T-helper 17 cell (primary cell): ENCODE measurements at regions not wholly inside any gene's neighbourhood (a gene's known extent, or its start where the extent isn't known, plus 50 kb on each side); places are given as distances from the start of the nearest gene placed in this dataset.

Experiments
- ATAC-seq: fragments of 150-1000 bp; cut with Tn5 transposase; 2 replicates; pipeline ENCODE4 v1.10.0; 2021; ENCODE audit warnings: mild to moderate bottlenecking, moderate library complexity
- DNase-seq, 3 donors: peaks; one replicate each; pipeline versions ENCODE4 v3.0.0 to v3.0.0-alpha.2; 2020 to 2021
- H3K9me3 ChIP-seq: one replicate; pipeline ENCODE4 v1.7.0; 2013; ENCODE audit warnings: low read length, mild to moderate bottlenecking; ENCODE audit not compliant: control insufficient read depth, poor library complexity, severe bottlenecking
- H3K27ac Mint-ChIP-seq: one replicate; pipeline ENCODE4 v1.8.0; 2022; ENCODE audit warnings: mild to moderate bottlenecking, moderate library complexity, mixed read lengths
- H3K27me3 Mint-ChIP-seq: one replicate; pipeline ENCODE4 v1.8.0; 2022; ENCODE audit warnings: mixed read lengths
- H3K36me3 Mint-ChIP-seq: one replicate; pipeline ENCODE4 v1.8.0; 2022; ENCODE audit warnings: low read depth, mixed read lengths
- H3K4me1 Mint-ChIP-seq: one replicate; pipeline ENCODE4 v1.8.0; 2022; ENCODE audit warnings: mild to moderate bottlenecking, mixed read lengths
- H3K4me3 Mint-ChIP-seq: one replicate; pipeline ENCODE4 v1.8.0; 2022; ENCODE audit warnings: mild to moderate bottlenecking, moderate library complexity, mixed read lengths

- ATAC-seq = peak; percentile 64
- Mint-ChIP-seq H3K27me3 (peaks cover 23% of the 10 kb centered on the region), H3K4me1 (no peaks in the 10 kb centered on the region), H3K36me3 (no peaks in the 10 kb centered on the region), H3K4me3 (no peak overlapping the region), H3K27ac (no peak overlapping the region)
- H3K9me3 ChIP-seq = no peaks in the 10 kb centered on the region
- peak; percentile 20 to 59 (median 36) for DNase-seq
Observed at GRCh38 chr16:85275533-85276249, 163.4 kb upstream of the CIBAR2 start.

GRCh38 chr16:85276258-85276657 is 164.0 kb upstream of the CIBAR2 start:
- Mint-ChIP-seq H3K4me1 (no peaks in the 10 kb centered on the region), H3K27ac (no peak overlapping the region), H3K36me3 (no peaks in the 10 kb centered on the region), H3K27me3 (peaks cover 17% of the 10 kb centered on the region), H3K4me3 (no peak overlapping the region)
- no peaks in the 10 kb centered on the region for H3K9me3 ChIP-seq
- DNase-seq (no peak), ATAC-seq (no peak)

- Mint-ChIP-seq H3K36me3 (no peaks in the 10 kb centered on the region), H3K27ac (no peak overlapping the region), H3K4me3 (no peak overlapping the region), H3K4me1 (no peaks in the 10 kb centered on the region), H3K27me3 (peaks cover 14% of the 10 kb centered on the region)
- DNase-seq (no peak), ATAC-seq (no peak)
- no peaks in the 10 kb centered on the region for H3K9me3 ChIP-seq
Observed at GRCh38 chr16:85276721-85277120, 164.4 kb upstream of the CIBAR2 start.

GRCh38 chr16:85278839-85279238 is 166.6 kb upstream of the CIBAR2 start:
- Mint-ChIP-seq H3K4me1 (no peaks in the 10 kb centered on the region), H3K36me3 (no peaks in the 10 kb centered on the region), H3K27ac (no peak overlapping the region)

GRCh38 chr16:85279402-85279801 is 167.1 kb upstream of the CIBAR2 start:
- Mint-ChIP-seq H3K27me3 (peaks cover under 1% of the 10 kb centered on the region), H3K4me1 (no peaks in the 10 kb centered on the region), H3K4me3 (no peak overlapping the region), H3K27ac (no peak overlapping the region), H3K36me3 (no peaks in the 10 kb centered on the region)
- ATAC-seq (no peak), DNase-seq (no peak)
- H3K9me3 ChIP-seq = no peaks in the 10 kb centered on the region

More at GRCh38 chr16:85278839-85279238, 166.6 kb upstream of the CIBAR2 start:
- ATAC-seq = no peak
- DNase-seq = no peak
- no peak overlapping the region for H3K4me3 Mint-ChIP-seq
- H3K9me3 ChIP-seq = no peaks in the 10 kb centered on the region
- H3K27me3 Mint-ChIP-seq = no peaks in the 10 kb centered on the region

- no peaks in the 10 kb centered on the region for H3K9me3 ChIP-seq
- ATAC-seq (no peak), DNase-seq (no peak)
- Mint-ChIP-seq H3K36me3 (no peaks in the 10 kb centered on the region), H3K4me3 (no peak overlapping the region), H3K4me1 (no peaks in the 10 kb centered on the region), H3K27me3 (peaks cover 5% of the 10 kb centered on the region), H3K27ac (no peak overlapping the region)
Observed at GRCh38 chr16:85279825-85280545, 167.7 kb upstream of the CIBAR2 start.

- no peaks in the 10 kb centered on the region for H3K4me1 Mint-ChIP-seq
- H3K9me3 ChIP-seq = no peaks in the 10 kb centered on the region
- H3K4me3 Mint-ChIP-seq = no peak overlapping the region
- ATAC-seq (no peak), DNase-seq (no peak)
- H3K27ac Mint-ChIP-seq = no peak overlapping the region
- H3K27me3 Mint-ChIP-seq = peaks cover 5% of the 10 kb centered on the region
- no peaks in the 10 kb centered on the region for H3K36me3 Mint-ChIP-seq
Observed at GRCh38 chr16:85281181-85281580, 168.9 kb upstream of the CIBAR2 start.

- DNase-seq (no peak), ATAC-seq (no peak)
- Mint-ChIP-seq H3K4me3 (no peak overlapping the region), H3K27me3 (peaks cover 5% of the 10 kb centered on the region), H3K4me1 (no peaks in the 10 kb centered on the region), H3K27ac (no peak overlapping the region), H3K36me3 (no peaks in the 10 kb centered on the region)
- no peaks in the 10 kb centered on the region for H3K9me3 ChIP-seq
Observed at GRCh38 chr16:85282842-85283241, 170.6 kb upstream of the CIBAR2 start.

- no peaks in the 10 kb centered on the region for H3K4me1 Mint-ChIP-seq
- DNase-seq (no peak), ATAC-seq (no peak)
- no peaks in the 10 kb centered on the region for H3K9me3 ChIP-seq
- no peak overlapping the region for H3K27ac Mint-ChIP-seq
- H3K4me3 Mint-ChIP-seq = no peak overlapping the region
- H3K27me3 Mint-ChIP-seq = peaks cover 5% of the 10 kb centered on the region
- H3K36me3 Mint-ChIP-seq = no peaks in the 10 kb centered on the region
Observed at GRCh38 chr16:85283305-85284050, 171.2 kb upstream of the CIBAR2 start.

- Mint-ChIP-seq H3K4me3 (no peak overlapping the region), H3K4me1 (no peaks in the 10 kb centered on the region), H3K36me3 (no peaks in the 10 kb centered on the region), H3K27ac (no peak overlapping the region), H3K27me3 (peaks cover 5% of the 10 kb centered on the region)
- DNase-seq (no peak), ATAC-seq (no peak)
- no peaks in the 10 kb centered on the region for H3K9me3 ChIP-seq
Observed at GRCh38 chr16:85284141-85284817, 172.0 kb upstream of the CIBAR2 start.

- Mint-ChIP-seq H3K27me3 (peaks cover 5% of the 10 kb centered on the region), H3K4me1 (no peaks in the 10 kb centered on the region), H3K36me3 (no peaks in the 10 kb centered on the region), H3K4me3 (no peak overlapping the region), H3K27ac (no peak overlapping the region)
- H3K9me3 ChIP-seq = no peaks in the 10 kb centered on the region
- ATAC-seq (no peak), DNase-seq (no peak)
Observed at GRCh38 chr16:85285681-85286065, 173.4 kb upstream of the CIBAR2 start.

GRCh38 chr16:85286066-85286831 is 174.0 kb upstream of the CIBAR2 start:
- no peaks in the 10 kb centered on the region for H3K9me3 ChIP-seq

More at GRCh38 chr16:85286066-85286831, 174.0 kb upstream of the CIBAR2 start:
- H3K27ac Mint-ChIP-seq = no peak overlapping the region
- no peaks in the 10 kb centered on the region for H3K4me1 Mint-ChIP-seq
- DNase-seq = no peak
- no peaks in the 10 kb centered on the region for H3K36me3 Mint-ChIP-seq
- no peak for ATAC-seq
- H3K27me3 Mint-ChIP-seq = peaks cover 5% of the 10 kb centered on the region
- H3K4me3 Mint-ChIP-seq = no peak overlapping the region
